Neural cell (in vitro differentiated cells): ENCODE measurements at regions not wholly inside any gene's neighbourhood (a gene's known extent, or its start where the extent isn't known, plus 50 kb on each side); places are given as distances from the start of the nearest gene placed in this dataset.

ENCODE experiments used
- H2AFZ ChIP-seq: fragments of 200-600, 300-800 bp; sonication (generic), shearing (Covaris generic); 2 replicates; pipeline ENCODE4 v1.6.0; 2014; ENCODE audit warnings: low read depth, mild to moderate bottlenecking, antibody characterized with exemption, low read length, moderate library complexity
- H3F3A ChIP-seq: fragments of 200-600 bp; shearing (Covaris generic); 2 replicates; pipeline ENCODE4 v1.6.1; 2016; ENCODE audit warnings: mild to moderate bottlenecking, moderate library complexity, mixed read lengths, antibody characterized with exemption, low read length; ENCODE audit not compliant: insufficient read depth, poor library complexity, severe bottlenecking
- H3K27ac ChIP-seq: fragments of 200-600, 300-800 bp; sonication (generic), shearing (Covaris generic); 2 replicates; pipeline ENCODE4 v1.5.1; 2014; ENCODE audit warnings: mild to moderate bottlenecking, low read length, moderate library complexity
- H3K27me3 ChIP-seq: fragments of 300-800, 200-600 bp; sonication (generic), shearing (Covaris generic); 2 replicates; pipeline ENCODE4 v1.6.0; 2014; ENCODE audit warnings: mild to moderate bottlenecking, low read depth, low read length, moderate library complexity; ENCODE audit not compliant: insufficient read depth
- H3K36me3 ChIP-seq: fragments of 300-800, 200-600 bp; sonication (generic), shearing (Covaris generic); 2 replicates; pipeline ENCODE4 v1.5.1; 2014; ENCODE audit warnings: mild to moderate bottlenecking, antibody characterized with exemption, low read length, moderate library complexity; ENCODE audit not compliant: insufficient read depth
- H3K4me2 ChIP-seq: fragments of 300-800, 200-600 bp; sonication (generic), shearing (Covaris generic); 2 replicates; pipeline ENCODE4 v1.6.0; 2014; ENCODE audit warnings: mild to moderate bottlenecking, low read length
- H3K4me3 ChIP-seq: fragments of 300-800, 200-600 bp; sonication (generic), shearing (Covaris generic); 2 replicates; pipeline ENCODE4 v1.5.1; 2014; ENCODE audit warnings: mild to moderate bottlenecking, low read length, moderate library complexity
- H3K79me2 ChIP-seq: fragments of 200-600 bp; shearing (Covaris generic); replicated peaks from 2 replicates; pipeline ENCODE4 v1.6.0; 2014; ENCODE audit warnings: mild to moderate bottlenecking, low read length, moderate library complexity; ENCODE audit not compliant: insufficient read depth
- H3K9ac ChIP-seq: fragments of 300-800, 200-600 bp; sonication (generic), shearing (Covaris generic); 2 replicates; pipeline ENCODE4 v1.6.1; 2016; ENCODE audit warnings: mild to moderate bottlenecking, low read length, mixed read lengths
- H3K9me2 ChIP-seq: fragments of 200-600 bp; shearing (Covaris generic); 2 replicates; pipeline ENCODE4 v1.6.1; 2016; ENCODE audit warnings: mild to moderate bottlenecking, low read length, mixed read lengths; ENCODE audit not compliant: insufficient read depth
- H3K9me3 ChIP-seq: fragments of 200-600, 300-800 bp; sonication (generic), shearing (Covaris generic); 2 replicates; pipeline ENCODE4 v1.6.1; 2016; ENCODE audit warnings: mild to moderate bottlenecking, mixed run types, low read length, moderate library complexity, mixed read lengths
- H4K20me1 ChIP-seq: fragments of 200-600 bp; shearing (Covaris generic); 2 replicates; pipeline ENCODE4 v1.6.1; 2016; ENCODE audit warnings: mild to moderate bottlenecking, mixed run types; ENCODE audit not compliant: insufficient read depth
- EP300 ChIP-seq: fragments of 450-650 bp; conservative IDR thresholded peaks from 2 replicates; pipeline ENCODE4 v1.6.1; 2014; ENCODE audit warnings: antibody characterized with exemption, mild to moderate bottlenecking, moderate library complexity; ENCODE audit not compliant: poor library complexity, severe bottlenecking
- EZH2 ChIP-seq: fragments of 200-600, 300-800 bp; shearing (Covaris generic), sonication (generic); IDR thresholded peaks from 2 replicates; pipeline ENCODE4 v1.6.1; 2014; ENCODE audit warnings: antibody characterized with exemption, low read length, borderline replicate concordance, mild to moderate bottlenecking; ENCODE audit not compliant: insufficient read depth, poor library complexity, severe bottlenecking
- MXI1 ChIP-seq: fragments of 450-650 bp; conservative IDR thresholded peaks from 2 replicates; pipeline ENCODE4 v1.6.1; 2014; ENCODE audit warnings: antibody characterized with exemption, mild to moderate bottlenecking; ENCODE audit not compliant: poor library complexity, severe bottlenecking
- POLR2AphosphoS5 ChIP-seq: IDR thresholded peaks from 2 replicates; pipeline ENCODE4 v1.6.1; 2012
- RAD21 ChIP-seq: fragments of 450-650 bp; conservative IDR thresholded peaks from 2 replicates; pipeline ENCODE4 v1.6.1; 2014; ENCODE audit warnings: antibody characterized with exemption, mild to moderate bottlenecking, moderate library complexity
- SMC3 ChIP-seq: fragments of 450-650 bp; conservative IDR thresholded peaks from 2 replicates; pipeline ENCODE4 v1.6.1; 2014; ENCODE audit warnings: antibody characterized with exemption, mild to moderate bottlenecking, moderate library complexity; ENCODE audit not compliant: poor library complexity
- TAF1 ChIP-seq: IDR thresholded peaks from 2 replicates; pipeline ENCODE4 v1.6.1; 2012; ENCODE audit warnings: low read depth
- TF ChIP-seq, protein P1 (sequence below): fragments of 450-650 bp; IDR thresholded peaks from 2 replicates; pipeline ENCODE4 v1.5.1; 2014; ENCODE audit warnings: antibody characterized with exemption, mild to moderate bottlenecking, moderate library complexity; ENCODE audit not compliant: poor library complexity, severe bottlenecking
- TF ChIP-seq, protein P2 (sequence below): IDR thresholded peaks from 2 replicates; pipeline ENCODE4 v1.6.1; 2012; ENCODE audit warnings: borderline replicate concordance

DNA sequence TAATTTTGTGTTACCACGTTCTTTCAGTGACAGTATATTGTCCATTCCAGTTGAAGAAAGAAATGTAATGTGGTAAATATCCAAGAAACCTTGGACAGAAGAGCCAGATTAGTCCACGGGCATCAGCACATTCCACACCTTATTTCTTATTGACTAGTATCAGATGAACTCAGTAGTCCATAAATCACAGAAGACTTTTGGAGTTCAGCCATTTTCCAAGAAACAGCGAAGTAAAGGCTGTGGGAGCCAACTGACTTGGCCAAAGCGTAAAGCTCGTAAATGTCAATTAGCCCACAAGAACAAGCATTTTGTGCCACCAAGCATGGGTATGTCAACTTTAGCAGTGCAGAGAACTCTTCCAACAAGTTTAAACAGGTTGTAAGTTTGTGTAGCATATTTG, 60.2 kb upstream of the STARD4 start:
- H3K27me3 ChIP-seq: no peaks in the 10 kb centered on the region

DNA sequence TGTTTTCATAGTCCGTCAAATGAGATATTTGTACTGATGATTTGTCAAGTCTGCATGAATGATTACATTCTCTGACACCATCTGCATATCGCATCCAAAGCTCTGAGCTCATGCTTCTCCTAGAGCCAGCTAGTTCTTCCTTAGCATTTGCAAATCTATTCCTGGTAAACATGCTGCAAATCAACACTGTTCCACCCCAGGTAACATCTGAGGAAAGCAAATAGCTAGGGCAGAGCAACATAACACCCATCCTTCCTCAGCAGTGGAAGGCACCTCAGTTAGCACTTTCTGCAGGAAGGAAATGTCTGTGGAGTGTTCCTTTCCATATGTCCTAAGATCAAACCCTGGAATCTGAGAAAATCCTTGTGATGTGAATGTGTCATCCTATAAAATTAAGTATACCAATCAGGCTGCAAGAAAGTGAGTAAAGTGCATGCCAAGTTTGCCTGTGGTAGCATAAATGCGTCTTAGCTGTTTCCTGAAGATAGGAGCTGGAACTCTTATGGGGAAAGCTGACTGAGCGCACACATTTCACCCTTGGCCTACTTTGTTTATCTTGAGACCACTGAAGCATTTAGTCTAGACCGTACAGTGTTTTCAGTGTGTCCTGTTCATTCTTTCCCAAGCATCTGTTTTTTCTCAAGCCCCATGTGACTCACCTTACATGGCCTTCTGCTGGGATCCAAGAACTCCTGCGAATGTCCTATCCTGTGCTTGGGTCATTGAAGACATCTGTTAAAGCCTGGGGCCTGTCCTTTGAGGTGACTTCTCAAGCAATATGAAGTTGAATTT, 50.9 kb upstream of the STARD4 start:
- no peaks in the 10 kb centered on the region for H3F3A ChIP-seq
- no peaks in the 10 kb centered on the region for H4K20me1 ChIP-seq
- no peak overlapping the region for H3K27ac ChIP-seq
- no peak overlapping the region for H3K4me2 ChIP-seq
- no peak overlapping the region for H3K9ac ChIP-seq
- H3K36me3 ChIP-seq: no peaks in the 10 kb centered on the region
- H3K9me2 ChIP-seq: no peaks in the 10 kb centered on the region
- no peak overlapping the region for H2AFZ ChIP-seq
- TF ChIP-seq, protein P1, sequence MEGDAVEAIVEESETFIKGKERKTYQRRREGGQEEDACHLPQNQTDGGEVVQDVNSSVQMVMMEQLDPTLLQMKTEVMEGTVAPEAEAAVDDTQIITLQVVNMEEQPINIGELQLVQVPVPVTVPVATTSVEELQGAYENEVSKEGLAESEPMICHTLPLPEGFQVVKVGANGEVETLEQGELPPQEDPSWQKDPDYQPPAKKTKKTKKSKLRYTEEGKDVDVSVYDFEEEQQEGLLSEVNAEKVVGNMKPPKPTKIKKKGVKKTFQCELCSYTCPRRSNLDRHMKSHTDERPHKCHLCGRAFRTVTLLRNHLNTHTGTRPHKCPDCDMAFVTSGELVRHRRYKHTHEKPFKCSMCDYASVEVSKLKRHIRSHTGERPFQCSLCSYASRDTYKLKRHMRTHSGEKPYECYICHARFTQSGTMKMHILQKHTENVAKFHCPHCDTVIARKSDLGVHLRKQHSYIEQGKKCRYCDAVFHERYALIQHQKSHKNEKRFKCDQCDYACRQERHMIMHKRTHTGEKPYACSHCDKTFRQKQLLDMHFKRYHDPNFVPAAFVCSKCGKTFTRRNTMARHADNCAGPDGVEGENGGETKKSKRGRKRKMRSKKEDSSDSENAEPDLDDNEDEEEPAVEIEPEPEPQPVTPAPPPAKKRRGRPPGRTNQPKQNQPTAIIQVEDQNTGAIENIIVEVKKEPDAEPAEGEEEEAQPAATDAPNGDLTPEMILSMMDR: no peak
- TF ChIP-seq POLR2AphosphoS5 (no peak), RAD21 (no peak), TAF1 (no peak), EZH2 (no peak), SMC3 (no peak), EP300 (no peak), MXI1 (no peak)
- TF ChIP-seq, protein P2, sequence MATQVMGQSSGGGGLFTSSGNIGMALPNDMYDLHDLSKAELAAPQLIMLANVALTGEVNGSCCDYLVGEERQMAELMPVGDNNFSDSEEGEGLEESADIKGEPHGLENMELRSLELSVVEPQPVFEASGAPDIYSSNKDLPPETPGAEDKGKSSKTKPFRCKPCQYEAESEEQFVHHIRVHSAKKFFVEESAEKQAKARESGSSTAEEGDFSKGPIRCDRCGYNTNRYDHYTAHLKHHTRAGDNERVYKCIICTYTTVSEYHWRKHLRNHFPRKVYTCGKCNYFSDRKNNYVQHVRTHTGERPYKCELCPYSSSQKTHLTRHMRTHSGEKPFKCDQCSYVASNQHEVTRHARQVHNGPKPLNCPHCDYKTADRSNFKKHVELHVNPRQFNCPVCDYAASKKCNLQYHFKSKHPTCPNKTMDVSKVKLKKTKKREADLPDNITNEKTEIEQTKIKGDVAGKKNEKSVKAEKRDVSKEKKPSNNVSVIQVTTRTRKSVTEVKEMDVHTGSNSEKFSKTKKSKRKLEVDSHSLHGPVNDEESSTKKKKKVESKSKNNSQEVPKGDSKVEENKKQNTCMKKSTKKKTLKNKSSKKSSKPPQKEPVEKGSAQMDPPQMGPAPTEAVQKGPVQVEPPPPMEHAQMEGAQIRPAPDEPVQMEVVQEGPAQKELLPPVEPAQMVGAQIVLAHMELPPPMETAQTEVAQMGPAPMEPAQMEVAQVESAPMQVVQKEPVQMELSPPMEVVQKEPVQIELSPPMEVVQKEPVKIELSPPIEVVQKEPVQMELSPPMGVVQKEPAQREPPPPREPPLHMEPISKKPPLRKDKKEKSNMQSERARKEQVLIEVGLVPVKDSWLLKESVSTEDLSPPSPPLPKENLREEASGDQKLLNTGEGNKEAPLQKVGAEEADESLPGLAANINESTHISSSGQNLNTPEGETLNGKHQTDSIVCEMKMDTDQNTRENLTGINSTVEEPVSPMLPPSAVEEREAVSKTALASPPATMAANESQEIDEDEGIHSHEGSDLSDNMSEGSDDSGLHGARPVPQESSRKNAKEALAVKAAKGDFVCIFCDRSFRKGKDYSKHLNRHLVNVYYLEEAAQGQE: no peak
- no peaks in the 10 kb centered on the region for H3K9me3 ChIP-seq
- no peaks in the 10 kb centered on the region for H3K27me3 ChIP-seq
- no peak overlapping the region for H3K4me3 ChIP-seq
- no peaks in the 10 kb centered on the region for H3K79me2 ChIP-seq

More for the DNA sequence above, 60.2 kb upstream of the STARD4 start:
- Histone ChIP-seq H3K27ac (no peak overlapping the region), H3F3A (no peaks in the 10 kb centered on the region), H3K4me3 (no peak overlapping the region), H3K79me2 (no peaks in the 10 kb centered on the region), H3K9me3 (no peaks in the 10 kb centered on the region), H3K9ac (no peak overlapping the region), H3K36me3 (no peaks in the 10 kb centered on the region), H4K20me1 (no peaks in the 10 kb centered on the region), H2AFZ (no peak overlapping the region), H3K9me2 (no peaks in the 10 kb centered on the region), H3K4me2 (no peak overlapping the region)
- TF ChIP-seq EP300 (no peak), SMC3 (no peak), RAD21 (no peak), EZH2 (no peak), TAF1 (no peak), POLR2AphosphoS5 (no peak)
- TF ChIP-seq, protein P1: no peak
- TF ChIP-seq, protein P2: no peak
